ENCODE measurements at regions not wholly inside any gene's neighbourhood (a gene's known extent, or its start where the extent isn't known, plus 50 kb on each side); places are given as distances from the start of the nearest gene placed in this dataset.
A peak's percentile ranks its signal among the peaks of the same experiment; 100 is the strongest.

GRCh38 chr5:135193213-135194125, 159.4 kb upstream of the PITX1 start:
- Histone ChIP-seq H3K27me3 (ENCODE audit: control insufficient read depth in 1 of 2, insufficient read depth in 2 of 2, low read length in 2 of 2) (peaks cover 0 to 13% of the 10 kb centered on the region in 2 donors), H3K9me3 (ENCODE audit: control insufficient read depth in 1 of 2, low read length in 2 of 2) (no peaks in the 10 kb centered on the region), H3K4me1 (ENCODE audit: control insufficient read depth in 1 of 2, insufficient read depth in 2 of 2, low read length in 2 of 2) (no peaks in the 10 kb centered on the region), H3K36me3 (ENCODE audit: control insufficient read depth in 1 of 2, insufficient read depth in 2 of 2, low read length in 2 of 2) (no peaks in the 10 kb centered on the region), H3K4me3 (ENCODE audit: low read depth in 1 of 2, low read length in 2 of 2) (no peak overlapping the region), H3K9ac (ENCODE audit: low read depth in 1 of 2, low read length in 2 of 2) (no peak overlapping the region), H3K27ac (ENCODE audit: low read depth, low read length) (no peak overlapping the region)

GRCh38 chr5:135192351-135192750, 158.3 kb upstream of the PITX1 start:
- Histone ChIP-seq H3K27me3 (ENCODE audit: control insufficient read depth in 1 of 2, insufficient read depth in 2 of 2, low read length in 2 of 2) (peaks cover 0 to 13% of the 10 kb centered on the region in 2 donors), H3K9ac (ENCODE audit: low read depth in 1 of 2, low read length in 2 of 2) (no peak overlapping the region), H3K36me3 (ENCODE audit: control insufficient read depth in 1 of 2, insufficient read depth in 2 of 2, low read length in 2 of 2) (no peaks in the 10 kb centered on the region), H3K4me1 (ENCODE audit: control insufficient read depth in 1 of 2, insufficient read depth in 2 of 2, low read length in 2 of 2) (peaks cover 0 to 5% of the 10 kb centered on the region in 2 donors), H3K27ac (ENCODE audit: low read depth, low read length) (no peak overlapping the region), H3K4me3 (ENCODE audit: low read depth in 1 of 2, low read length in 2 of 2) (no peak overlapping the region), H3K9me3 (ENCODE audit: control insufficient read depth in 1 of 2, low read length in 2 of 2) (no peaks in the 10 kb centered on the region)

- no peaks in the 10 kb centered on the region for H3K36me3 ChIP-seq (ENCODE audit: control insufficient read depth in 1 of 2, insufficient read depth in 2 of 2, low read length in 2 of 2)
- peak overlapping the region; percentile 49 to 60 for H3K9ac ChIP-seq (ENCODE audit: low read depth in 1 of 2, low read length in 2 of 2)
- peak overlapping the region; percentile 37 to 68 for H3K4me3 ChIP-seq (ENCODE audit: low read depth in 1 of 2, low read length in 2 of 2)
- H3K4me1 ChIP-seq (ENCODE audit: control insufficient read depth in 1 of 2, insufficient read depth in 2 of 2, low read length in 2 of 2), result peaks cover 10 to 14% of the 10 kb centered on the region in 2 donors
- peaks cover 0 to 13% of the 10 kb centered on the region in 2 donors for H3K27me3 ChIP-seq (ENCODE audit: control insufficient read depth in 1 of 2, insufficient read depth in 2 of 2, low read length in 2 of 2)
- H3K9me3 ChIP-seq (ENCODE audit: control insufficient read depth in 1 of 2, low read length in 2 of 2), result no peaks in the 10 kb centered on the region
- no peak overlapping the region for H3K27ac ChIP-seq (ENCODE audit: low read depth, low read length)
Observed at GRCh38 chr5:135191084-135191826, 157.2 kb upstream of the PITX1 start.

GRCh38 chr5:135190416-135191083, 156.5 kb upstream of the PITX1 start:
- Histone ChIP-seq H3K27ac (ENCODE audit: low read depth, low read length) (no peak overlapping the region), H3K36me3 (ENCODE audit: control insufficient read depth in 1 of 2, insufficient read depth in 2 of 2, low read length in 2 of 2) (no peaks in the 10 kb centered on the region), H3K4me3 (ENCODE audit: low read depth in 1 of 2, low read length in 2 of 2) (peak overlapping the region; percentile 37 to 68), H3K27me3 (ENCODE audit: control insufficient read depth in 1 of 2, insufficient read depth in 2 of 2, low read length in 2 of 2) (peaks cover 0 to 13% of the 10 kb centered on the region in 2 donors), H3K9me3 (ENCODE audit: control insufficient read depth in 1 of 2, low read length in 2 of 2) (no peaks in the 10 kb centered on the region), H3K9ac (ENCODE audit: low read depth in 1 of 2, low read length in 2 of 2) (peak overlapping the region; percentile 49 to 60), H3K4me1 (ENCODE audit: control insufficient read depth in 1 of 2, insufficient read depth in 2 of 2, low read length in 2 of 2) (peaks cover 14 to 20% of the 10 kb centered on the region in 2 donors)

GRCh38 chr5:135189024-135189423, 155.0 kb upstream of the PITX1 start:
- Histone ChIP-seq H3K9ac (ENCODE audit: low read depth in 1 of 2, low read length in 2 of 2) (no peak overlapping the region), H3K27me3 (ENCODE audit: control insufficient read depth in 1 of 2, insufficient read depth in 2 of 2, low read length in 2 of 2) (peaks cover 0 to 13% of the 10 kb centered on the region in 2 donors), H3K4me3 (ENCODE audit: low read depth in 1 of 2, low read length in 2 of 2) (no peak overlapping the region), H3K27ac (ENCODE audit: low read depth, low read length) (no peak overlapping the region), H3K36me3 (ENCODE audit: control insufficient read depth in 1 of 2, insufficient read depth in 2 of 2, low read length in 2 of 2) (no peaks in the 10 kb centered on the region), H3K9me3 (ENCODE audit: control insufficient read depth in 1 of 2, low read length in 2 of 2) (no peaks in the 10 kb centered on the region), H3K4me1 (ENCODE audit: control insufficient read depth in 1 of 2, insufficient read depth in 2 of 2, low read length in 2 of 2) (peaks cover 20 to 27% of the 10 kb centered on the region in 2 donors)

- Histone ChIP-seq H3K27me3 (ENCODE audit: control insufficient read depth in 1 of 2, insufficient read depth in 2 of 2, low read length in 2 of 2) (peaks cover 0 to 13% of the 10 kb centered on the region in 2 donors), H3K4me1 (ENCODE audit: control insufficient read depth in 1 of 2, insufficient read depth in 2 of 2, low read length in 2 of 2) (peaks cover 20 to 27% of the 10 kb centered on the region in 2 donors), H3K36me3 (ENCODE audit: control insufficient read depth in 1 of 2, insufficient read depth in 2 of 2, low read length in 2 of 2) (no peaks in the 10 kb centered on the region), H3K9me3 (ENCODE audit: control insufficient read depth in 1 of 2, low read length in 2 of 2) (no peaks in the 10 kb centered on the region), H3K27ac (ENCODE audit: low read depth, low read length) (no peak overlapping the region), H3K9ac (ENCODE audit: low read depth in 1 of 2, low read length in 2 of 2) (no peak overlapping the region), H3K4me3 (ENCODE audit: low read depth in 1 of 2, low read length in 2 of 2) (no peak overlapping the region)
Observed at GRCh38 chr5:135188233-135188914, 154.3 kb upstream of the PITX1 start.

GRCh38 chr5:135186662-135187522, 152.9 kb upstream of the PITX1 start:
- Histone ChIP-seq H3K4me3 (ENCODE audit: low read depth in 1 of 2, low read length in 2 of 2) (peak overlapping the region in 1 of 2 donors; percentile 60), H3K4me1 (ENCODE audit: control insufficient read depth in 1 of 2, insufficient read depth in 2 of 2, low read length in 2 of 2) (peaks cover 20 to 27% of the 10 kb centered on the region in 2 donors), H3K27ac (ENCODE audit: low read depth, low read length) (no peak overlapping the region), H3K36me3 (ENCODE audit: control insufficient read depth in 1 of 2, insufficient read depth in 2 of 2, low read length in 2 of 2) (no peaks in the 10 kb centered on the region), H3K9ac (ENCODE audit: low read depth in 1 of 2, low read length in 2 of 2) (no peak overlapping the region), H3K27me3 (ENCODE audit: control insufficient read depth in 1 of 2, insufficient read depth in 2 of 2, low read length in 2 of 2) (peaks cover 0 to 10% of the 10 kb centered on the region in 2 donors), H3K9me3 (ENCODE audit: control insufficient read depth in 1 of 2, low read length in 2 of 2) (no peaks in the 10 kb centered on the region)

GRCh38 chr5:135185481-135186065, 151.5 kb upstream of the PITX1 start:
- Histone ChIP-seq H3K27ac (ENCODE audit: low read depth, low read length) (no peak overlapping the region), H3K4me3 (ENCODE audit: low read depth in 1 of 2, low read length in 2 of 2) (no peak overlapping the region), H3K36me3 (ENCODE audit: control insufficient read depth in 1 of 2, insufficient read depth in 2 of 2, low read length in 2 of 2) (no peaks in the 10 kb centered on the region), H3K27me3 (ENCODE audit: control insufficient read depth in 1 of 2, insufficient read depth in 2 of 2, low read length in 2 of 2) (peaks cover 0 to 6% of the 10 kb centered on the region in 2 donors), H3K9ac (ENCODE audit: low read depth in 1 of 2, low read length in 2 of 2) (no peak overlapping the region), H3K4me1 (ENCODE audit: control insufficient read depth in 1 of 2, insufficient read depth in 2 of 2, low read length in 2 of 2) (peaks cover 20 to 27% of the 10 kb centered on the region in 2 donors), H3K9me3 (ENCODE audit: control insufficient read depth in 1 of 2, low read length in 2 of 2) (no peaks in the 10 kb centered on the region)

- Histone ChIP-seq H3K4me1 (ENCODE audit: control insufficient read depth in 1 of 2, insufficient read depth in 2 of 2, low read length in 2 of 2) (peaks cover 20 to 27% of the 10 kb centered on the region in 2 donors), H3K9ac (ENCODE audit: low read depth in 1 of 2, low read length in 2 of 2) (no peak overlapping the region), H3K36me3 (ENCODE audit: control insufficient read depth in 1 of 2, insufficient read depth in 2 of 2, low read length in 2 of 2) (no peaks in the 10 kb centered on the region), H3K27ac (ENCODE audit: low read depth, low read length) (no peak overlapping the region), H3K4me3 (ENCODE audit: low read depth in 1 of 2, low read length in 2 of 2) (no peak overlapping the region), H3K27me3 (ENCODE audit: control insufficient read depth in 1 of 2, insufficient read depth in 2 of 2, low read length in 2 of 2) (peaks cover 0 to 2% of the 10 kb centered on the region in 2 donors), H3K9me3 (ENCODE audit: control insufficient read depth in 1 of 2, low read length in 2 of 2) (no peaks in the 10 kb centered on the region)
Observed at GRCh38 chr5:135184646-135185045, 150.6 kb upstream of the PITX1 start.
